ENCODE measurements at regions not wholly inside any gene's neighbourhood (a gene's known extent, or its start where the extent isn't known, plus 50 kb on each side); places are given as distances from the start of the nearest gene placed in this dataset.

- no peaks in the 10 kb centered on the region for H3K27me3 ChIP-seq (ENCODE audit: control insufficient read depth, insufficient read depth, low read length, poor library complexity, severe bottlenecking)
- 79 to 94% methylated on average over 6 to 7 of the region's 7 CpGs for WGBS, 2 experiments
- no peak overlapping the region for H3K27ac ChIP-seq (ENCODE audit: insufficient read depth, low read depth, low read length, poor library complexity, severe bottlenecking)
- H3K4me3 ChIP-seq (ENCODE audit: insufficient read depth, low read depth, low read length) = no peak overlapping the region
- H3K36me3 ChIP-seq (ENCODE audit: control insufficient read depth, insufficient read depth, low read length) = no peaks in the 10 kb centered on the region
- peaks cover 16% of the 10 kb centered on the region for H3K4me1 ChIP-seq (ENCODE audit: control insufficient read depth, insufficient read depth, low read length)
- H3K9me3 ChIP-seq (ENCODE audit: control insufficient read depth, low read length) = no peaks in the 10 kb centered on the region
Observed at GRCh38 chr15:60130821-60131220, 126.7 kb downstream of the FOXB1 start.

- Histone ChIP-seq H3K9me3 (ENCODE audit: control insufficient read depth, low read length) (no peaks in the 10 kb centered on the region), H3K4me3 (ENCODE audit: insufficient read depth, low read depth, low read length) (no peak overlapping the region), H3K27ac (ENCODE audit: insufficient read depth, low read depth, low read length, poor library complexity, severe bottlenecking) (no peak overlapping the region), H3K4me1 (ENCODE audit: control insufficient read depth, insufficient read depth, low read length) (peaks cover 10% of the 10 kb centered on the region), H3K36me3 (ENCODE audit: control insufficient read depth, insufficient read depth, low read length) (no peaks in the 10 kb centered on the region), H3K27me3 (ENCODE audit: control insufficient read depth, insufficient read depth, low read length, poor library complexity, severe bottlenecking) (no peaks in the 10 kb centered on the region)
- WGBS, 2 experiments = 85 to 100% methylated on average over 1 of the region's 1 CpG
Observed at GRCh38 chr15:60134609-60135008, 130.5 kb downstream of the FOXB1 start.

- Histone ChIP-seq H3K4me3 (ENCODE audit: insufficient read depth, low read depth, low read length) (no peak overlapping the region), H3K27ac (ENCODE audit: insufficient read depth, low read depth, low read length, poor library complexity, severe bottlenecking) (no peak overlapping the region), H3K36me3 (ENCODE audit: control insufficient read depth, insufficient read depth, low read length) (no peaks in the 10 kb centered on the region), H3K27me3 (ENCODE audit: control insufficient read depth, insufficient read depth, low read length, poor library complexity, severe bottlenecking) (no peaks in the 10 kb centered on the region), H3K4me1 (ENCODE audit: control insufficient read depth, insufficient read depth, low read length) (peaks cover 10% of the 10 kb centered on the region), H3K9me3 (ENCODE audit: control insufficient read depth, low read length) (no peaks in the 10 kb centered on the region)
- WGBS, 2 experiments = 90 to 98% methylated on average over 2 of the region's 2 CpGs
Observed at GRCh38 chr15:60135961-60136360, 131.8 kb downstream of the FOXB1 start.

- WGBS, 2 experiments = 76 to 90% methylated on average over 5 of the region's 5 CpGs
- no peak overlapping the region for H3K4me3 ChIP-seq (ENCODE audit: insufficient read depth, low read depth, low read length)
- no peaks in the 10 kb centered on the region for H3K9me3 ChIP-seq (ENCODE audit: control insufficient read depth, low read length)
- H3K4me1 ChIP-seq (ENCODE audit: control insufficient read depth, insufficient read depth, low read length) = peaks cover 10% of the 10 kb centered on the region
- no peaks in the 10 kb centered on the region for H3K27me3 ChIP-seq (ENCODE audit: control insufficient read depth, insufficient read depth, low read length, poor library complexity, severe bottlenecking)
- no peaks in the 10 kb centered on the region for H3K36me3 ChIP-seq (ENCODE audit: control insufficient read depth, insufficient read depth, low read length)
- no peak overlapping the region for H3K27ac ChIP-seq (ENCODE audit: insufficient read depth, low read depth, low read length, poor library complexity, severe bottlenecking)
Observed at GRCh38 chr15:60137711-60138396, 133.7 kb downstream of the FOXB1 start.

- Histone ChIP-seq H3K9me3 (ENCODE audit: control insufficient read depth, low read length) (no peaks in the 10 kb centered on the region), H3K27me3 (ENCODE audit: control insufficient read depth, insufficient read depth, low read length, poor library complexity, severe bottlenecking) (no peaks in the 10 kb centered on the region), H3K27ac (ENCODE audit: insufficient read depth, low read depth, low read length, poor library complexity, severe bottlenecking) (no peak overlapping the region), H3K4me1 (ENCODE audit: control insufficient read depth, insufficient read depth, low read length) (peaks cover 10% of the 10 kb centered on the region), H3K36me3 (ENCODE audit: control insufficient read depth, insufficient read depth, low read length) (no peaks in the 10 kb centered on the region), H3K4me3 (ENCODE audit: insufficient read depth, low read depth, low read length) (no peak overlapping the region)
- whole genome bisulfite sequencing, 2 experiments = 89 to 91% methylated on average over 3 of the region's 3 CpGs
Observed at GRCh38 chr15:60138397-60138968, 134.4 kb downstream of the FOXB1 start.

- WGBS, 2 experiments = 91 to 94% methylated on average over 4 of the region's 4 CpGs
- Histone ChIP-seq H3K27ac (ENCODE audit: insufficient read depth, low read depth, low read length, poor library complexity, severe bottlenecking) (no peak overlapping the region), H3K9me3 (ENCODE audit: control insufficient read depth, low read length) (no peaks in the 10 kb centered on the region), H3K36me3 (ENCODE audit: control insufficient read depth, insufficient read depth, low read length) (no peaks in the 10 kb centered on the region), H3K4me1 (ENCODE audit: control insufficient read depth, insufficient read depth, low read length) (no peaks in the 10 kb centered on the region), H3K4me3 (ENCODE audit: insufficient read depth, low read depth, low read length) (no peak overlapping the region), H3K27me3 (ENCODE audit: control insufficient read depth, insufficient read depth, low read length, poor library complexity, severe bottlenecking) (no peaks in the 10 kb centered on the region)
Observed at GRCh38 chr15:60152386-60152785, 148.3 kb downstream of the FOXB1 start.

GRCh38 chr15:60154764-60155325, 150.7 kb downstream of the FOXB1 start:
- H3K9me3 ChIP-seq (ENCODE audit: control insufficient read depth, low read length) = no peaks in the 10 kb centered on the region
- WGBS, 2 experiments = 77 to 83% methylated on average over 4 of the region's 4 CpGs
- no peaks in the 10 kb centered on the region for H3K36me3 ChIP-seq (ENCODE audit: control insufficient read depth, insufficient read depth, low read length)
- no peak overlapping the region for H3K27ac ChIP-seq (ENCODE audit: insufficient read depth, low read depth, low read length, poor library complexity, severe bottlenecking)
- H3K27me3 ChIP-seq (ENCODE audit: control insufficient read depth, insufficient read depth, low read length, poor library complexity, severe bottlenecking) = no peaks in the 10 kb centered on the region
- no peak overlapping the region for H3K4me3 ChIP-seq (ENCODE audit: insufficient read depth, low read depth, low read length)
- no peaks in the 10 kb centered on the region for H3K4me1 ChIP-seq (ENCODE audit: control insufficient read depth, insufficient read depth, low read length)

- H3K27ac ChIP-seq (ENCODE audit: insufficient read depth, low read depth, low read length, poor library complexity, severe bottlenecking) = no peak overlapping the region
- H3K36me3 ChIP-seq (ENCODE audit: control insufficient read depth, insufficient read depth, low read length) = no peaks in the 10 kb centered on the region
- 92 to 94% methylated on average over 3 of the region's 3 CpGs for WGBS, 2 experiments
Observed at GRCh38 chr15:60155661-60156060, 151.6 kb downstream of the FOXB1 start.

GRCh38 chr15:60160909-60161308, 156.8 kb downstream of the FOXB1 start:
- H3K4me1 ChIP-seq (ENCODE audit: control insufficient read depth, insufficient read depth, low read length) = no peaks in the 10 kb centered on the region
- no peak overlapping the region for H3K4me3 ChIP-seq (ENCODE audit: insufficient read depth, low read depth, low read length)
- no peaks in the 10 kb centered on the region for H3K36me3 ChIP-seq (ENCODE audit: control insufficient read depth, insufficient read depth, low read length)
- H3K9me3 ChIP-seq (ENCODE audit: control insufficient read depth, low read length) = no peaks in the 10 kb centered on the region
- H3K27ac ChIP-seq (ENCODE audit: insufficient read depth, low read depth, low read length, poor library complexity, severe bottlenecking) = no peak overlapping the region
- no peaks in the 10 kb centered on the region for H3K27me3 ChIP-seq (ENCODE audit: control insufficient read depth, insufficient read depth, low read length, poor library complexity, severe bottlenecking)
- WGBS, 2 experiments = 64 to 72% methylated on average over 5 of the region's 5 CpGs

More at GRCh38 chr15:60155661-60156060, 151.6 kb downstream of the FOXB1 start:
- no peaks in the 10 kb centered on the region for H3K9me3 ChIP-seq (ENCODE audit: control insufficient read depth, low read length)
- H3K4me3 ChIP-seq (ENCODE audit: insufficient read depth, low read depth, low read length) = no peak overlapping the region
- no peaks in the 10 kb centered on the region for H3K4me1 ChIP-seq (ENCODE audit: control insufficient read depth, insufficient read depth, low read length)
- H3K27me3 ChIP-seq (ENCODE audit: control insufficient read depth, insufficient read depth, low read length, poor library complexity, severe bottlenecking) = no peaks in the 10 kb centered on the region

- no peaks in the 10 kb centered on the region for H3K4me1 ChIP-seq (ENCODE audit: control insufficient read depth, insufficient read depth, low read length)
- no peaks in the 10 kb centered on the region for H3K27me3 ChIP-seq (ENCODE audit: control insufficient read depth, insufficient read depth, low read length, poor library complexity, severe bottlenecking)
- 93 to 98% methylated on average over 3 of the region's 3 CpGs for WGBS, 2 experiments
- no peak overlapping the region for H3K4me3 ChIP-seq (ENCODE audit: insufficient read depth, low read depth, low read length)
- H3K36me3 ChIP-seq (ENCODE audit: control insufficient read depth, insufficient read depth, low read length) = no peaks in the 10 kb centered on the region
- H3K27ac ChIP-seq (ENCODE audit: insufficient read depth, low read depth, low read length, poor library complexity, severe bottlenecking) = no peak overlapping the region
- no peaks in the 10 kb centered on the region for H3K9me3 ChIP-seq (ENCODE audit: control insufficient read depth, low read length)
Observed at GRCh38 chr15:60161704-60162103, 157.6 kb downstream of the FOXB1 start.
